NCI-H2227 treated with DMSO at 0.1 percent for 48 hours (cell line): ENCODE measurements at regions not wholly inside any gene's neighbourhood (a gene's known extent, or its start where the extent isn't known, plus 50 kb on each side); places are given as distances from the start of the nearest gene placed in this dataset.

ENCODE experiments used
- DNase-seq: peaks from one replicate; lab custom pipeline; 2025; lab: John Stamatoyannopoulos, UW

GRCh38 chr18:74023220-74023619 is 124.4 kb downstream of the FBXO15 start:
- no peak for DNase-seq

DNA sequence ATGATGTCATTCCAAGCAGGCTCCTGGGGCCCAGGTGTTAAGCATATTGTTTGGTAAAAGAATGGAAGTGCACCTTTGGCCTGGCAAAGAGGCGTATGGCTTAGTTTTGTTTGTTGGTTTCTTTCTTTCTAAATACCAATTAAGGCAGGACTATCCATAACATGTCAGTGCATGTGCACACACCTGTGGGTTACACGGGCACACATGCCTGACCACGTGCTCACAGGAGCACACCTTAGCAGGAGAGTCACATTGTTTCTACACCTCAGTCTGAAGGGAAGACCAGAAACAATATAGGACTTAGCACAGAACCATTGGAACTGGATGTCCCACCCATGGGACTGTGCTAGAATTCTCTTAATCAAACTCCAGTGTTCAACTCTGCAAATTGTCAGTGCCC is 127.8 kb downstream of the FBXO15 start:
- no peak for DNase-seq

- DNase-seq = no peak
Observed at GRCh38 chr18:74013955-74014354, 133.7 kb downstream of the FBXO15 start.

DNA sequence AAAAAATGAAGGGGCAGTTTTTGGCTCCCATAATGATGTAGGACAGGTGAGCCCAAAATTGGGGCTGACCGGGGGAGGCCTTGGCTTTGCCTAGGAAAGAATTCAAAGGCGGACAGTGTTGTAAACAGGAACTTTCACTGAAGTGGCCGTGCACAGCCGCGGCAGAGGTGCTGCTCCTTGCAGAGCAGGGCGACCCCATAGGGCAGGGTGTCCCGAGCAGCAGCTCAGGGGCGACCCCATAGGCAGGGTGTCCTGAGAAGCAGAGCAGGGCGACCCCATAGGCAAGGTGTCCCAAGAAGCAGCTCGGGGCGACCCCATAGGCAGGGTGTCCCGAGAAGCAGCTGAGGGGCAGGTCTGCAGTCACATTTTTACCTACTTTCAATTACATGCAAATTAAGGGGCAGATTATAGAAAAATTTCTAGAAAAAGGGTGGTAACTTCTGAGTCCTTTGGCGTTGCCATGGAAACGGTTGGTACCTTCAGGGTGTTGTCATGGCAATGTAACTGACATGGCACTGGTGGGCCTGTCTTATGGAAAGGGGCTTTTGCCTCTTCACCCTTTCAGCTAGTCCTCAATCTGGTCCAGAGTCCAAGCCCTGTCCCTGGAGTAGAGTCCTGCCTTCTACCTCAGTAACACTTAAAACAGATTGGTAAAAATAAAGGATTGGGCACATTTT is 134.5 kb downstream of the FBXO15 start:
- no peak for DNase-seq

DNA sequence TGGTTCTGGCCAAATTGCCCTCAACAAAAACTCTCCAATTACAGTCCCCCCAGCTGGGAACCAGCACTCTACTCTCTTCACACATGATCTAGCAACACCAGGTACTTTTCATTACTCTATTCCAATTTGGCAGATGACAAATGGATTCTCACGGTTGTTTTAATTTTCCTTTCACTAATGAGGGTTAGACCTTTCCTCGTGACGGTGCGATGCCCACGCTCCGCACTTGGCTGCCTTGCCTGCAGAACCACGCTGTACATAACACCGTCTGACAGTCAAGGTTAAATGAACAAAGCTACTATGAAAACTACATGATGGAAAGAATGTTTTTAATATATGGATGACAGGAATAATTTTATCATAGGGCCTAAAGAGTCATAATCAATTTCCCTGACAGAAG is 141.5 kb downstream of the FBXO15 start:
- no peak for DNase-seq

GRCh38 chr18:74005320-74006109 is 142.1 kb downstream of the FBXO15 start:
- DNase-seq = no peak

DNA sequence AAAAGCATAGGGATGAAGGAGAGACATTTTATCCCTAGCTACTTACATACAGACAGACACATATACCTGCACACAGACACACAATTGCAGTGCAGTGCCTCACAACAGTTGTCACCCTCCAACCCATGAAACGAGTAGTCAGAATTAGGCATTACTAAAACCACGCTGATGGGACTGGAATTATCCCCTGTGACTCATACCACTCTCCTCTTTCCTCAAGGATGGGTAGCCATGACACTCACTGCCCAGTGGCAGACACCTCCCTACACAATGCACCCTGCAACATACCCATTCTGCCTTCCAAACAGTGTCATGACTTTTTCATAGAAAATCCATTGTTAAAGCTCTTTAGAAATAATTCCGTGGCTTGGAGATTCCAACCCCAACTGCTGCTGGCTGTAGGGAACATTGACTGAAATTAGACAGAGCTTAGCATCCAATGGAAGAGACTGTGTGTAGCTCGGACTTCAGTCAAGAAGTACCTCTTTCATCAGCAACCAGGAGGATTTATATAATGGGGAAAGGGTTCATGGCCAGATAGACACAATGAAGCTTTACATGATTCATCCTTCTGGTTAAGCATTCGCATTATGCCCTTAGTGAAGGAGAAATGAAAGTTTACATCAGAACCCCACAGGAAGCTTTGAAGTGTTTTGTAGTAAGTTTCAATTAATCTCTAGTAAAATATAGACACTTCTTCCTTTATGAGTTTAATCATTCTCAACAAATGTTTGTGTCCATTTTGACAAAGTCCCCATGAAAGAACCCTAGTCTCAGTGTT is 155.2 kb downstream of the FBXO15 start:
- no peak for DNase-seq

DNA sequence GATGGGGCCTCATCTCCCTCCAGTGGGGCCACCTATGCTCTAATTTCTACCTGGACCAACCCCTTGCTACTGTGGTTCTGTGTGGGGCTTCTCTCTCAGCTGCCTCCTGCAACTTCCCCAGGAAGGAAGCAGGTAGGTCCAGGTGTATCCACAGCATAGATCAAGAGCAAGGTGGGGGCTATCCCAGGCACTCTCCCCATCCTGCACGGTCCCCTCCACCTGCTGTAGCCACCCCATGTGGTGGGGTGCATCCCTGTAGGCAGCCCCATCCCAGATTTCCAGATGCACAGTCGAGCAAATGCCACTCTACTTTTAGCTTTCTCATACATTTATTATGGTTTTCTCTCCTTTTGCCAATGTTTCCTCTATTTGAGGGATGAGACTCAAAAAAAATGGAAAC is 156.1 kb downstream of the FBXO15 start:
- no peak for DNase-seq

GRCh38 chr18:73990258-73990657 is 157.4 kb downstream of the FBXO15 start:
- DNase-seq = no peak

DNA sequence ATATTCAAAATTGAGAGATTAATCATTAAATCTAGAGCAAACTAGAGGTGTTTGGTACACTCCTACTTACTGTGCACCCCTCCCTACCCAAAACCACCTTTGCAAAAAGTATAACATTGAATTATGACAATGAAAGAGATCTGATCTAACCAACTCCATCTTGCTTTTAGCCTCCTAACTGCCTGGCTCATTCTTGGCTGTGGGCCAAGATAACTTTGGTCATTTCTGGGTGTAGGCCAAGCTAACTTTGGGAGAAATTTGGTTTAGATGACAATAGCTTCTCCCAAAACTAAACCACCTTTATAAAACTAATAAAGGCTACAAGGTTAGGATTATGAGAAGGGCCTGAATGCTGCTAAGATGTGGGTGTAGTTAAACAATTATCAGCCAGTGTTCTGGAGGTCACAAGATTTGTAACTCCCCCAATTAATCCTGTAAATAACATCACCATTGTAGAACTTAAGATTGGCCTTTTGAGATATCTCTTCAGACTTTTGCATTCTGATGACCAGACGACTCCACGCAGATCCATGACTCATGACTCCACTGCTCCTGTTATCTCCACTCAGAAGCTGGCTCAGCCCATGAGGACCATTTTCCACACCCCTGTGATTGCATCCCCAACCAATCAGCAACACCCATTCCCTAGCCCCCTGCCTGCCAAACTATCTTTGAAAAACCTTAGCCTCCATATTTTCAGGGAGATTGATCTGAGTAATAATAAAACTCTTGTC is 160.2 kb downstream of the FBXO15 start:
- DNase-seq = no peak

DNA sequence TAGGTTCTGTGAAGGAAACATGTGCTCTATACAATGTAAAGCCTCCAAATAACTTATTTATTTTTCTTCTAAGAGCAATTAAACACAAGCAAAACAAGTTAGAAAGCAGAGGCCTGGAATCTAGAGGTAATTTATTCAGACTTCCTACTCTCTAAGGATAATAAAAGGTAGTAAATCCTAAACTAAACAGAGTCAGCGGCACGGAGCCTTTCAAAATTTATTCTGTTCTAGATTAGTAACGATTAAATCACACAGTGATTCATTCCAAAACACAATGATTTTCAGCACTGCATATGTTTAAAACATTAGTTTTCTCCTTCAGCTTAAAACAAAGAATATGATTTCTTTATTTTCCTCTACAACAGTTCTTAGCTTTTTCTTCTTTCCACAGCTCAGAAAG is 160.9 kb downstream of the FBXO15 start:
- DNase-seq = no peak

- no peak for DNase-seq
Observed at GRCh38 chr18:73985855-73986625, 161.6 kb downstream of the FBXO15 start.

DNA sequence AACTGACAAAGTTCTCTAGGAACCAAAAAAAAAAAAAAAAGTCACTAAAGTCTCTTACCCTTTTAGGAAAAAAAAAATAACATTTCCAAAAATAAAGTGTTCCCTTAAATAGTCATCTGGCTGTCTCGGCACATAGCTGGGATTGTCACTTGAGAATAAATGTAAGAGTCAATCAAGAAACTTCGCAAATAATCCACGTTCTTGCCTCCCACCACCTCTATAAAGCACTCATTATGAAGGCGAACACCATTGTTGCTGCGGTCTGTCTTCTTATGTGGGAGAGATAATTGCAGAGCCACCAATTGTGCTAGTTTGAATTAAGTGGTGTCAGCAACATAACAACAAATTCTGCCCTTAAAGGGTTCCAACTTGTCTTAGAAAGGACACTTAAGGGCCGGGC is 163.7 kb downstream of the FBXO15 start:
- no peak for DNase-seq

DNA sequence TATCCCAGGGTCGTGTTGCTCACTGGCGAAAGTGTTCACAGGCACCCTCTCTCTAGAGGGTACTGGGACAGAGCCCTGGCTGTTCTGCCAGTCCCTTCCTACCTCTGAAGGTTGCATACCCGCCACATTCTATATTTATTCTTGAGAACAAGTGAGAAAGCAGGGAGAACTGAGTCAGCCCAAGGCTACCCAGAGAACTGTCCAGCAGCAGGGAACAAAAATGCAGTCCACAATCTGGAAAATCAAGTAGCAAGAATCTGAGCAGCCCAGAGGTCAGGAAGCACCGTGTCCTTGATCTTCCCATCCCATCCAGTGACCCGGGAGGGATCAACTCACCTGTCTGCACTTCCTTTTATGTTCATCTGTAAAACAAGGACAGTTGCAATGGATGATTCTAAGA is 164.1 kb downstream of the FBXO15 start:
- no peak for DNase-seq

GRCh38 chr18:73981796-73982195 is 165.8 kb downstream of the FBXO15 start:
- no peak for DNase-seq

DNA sequence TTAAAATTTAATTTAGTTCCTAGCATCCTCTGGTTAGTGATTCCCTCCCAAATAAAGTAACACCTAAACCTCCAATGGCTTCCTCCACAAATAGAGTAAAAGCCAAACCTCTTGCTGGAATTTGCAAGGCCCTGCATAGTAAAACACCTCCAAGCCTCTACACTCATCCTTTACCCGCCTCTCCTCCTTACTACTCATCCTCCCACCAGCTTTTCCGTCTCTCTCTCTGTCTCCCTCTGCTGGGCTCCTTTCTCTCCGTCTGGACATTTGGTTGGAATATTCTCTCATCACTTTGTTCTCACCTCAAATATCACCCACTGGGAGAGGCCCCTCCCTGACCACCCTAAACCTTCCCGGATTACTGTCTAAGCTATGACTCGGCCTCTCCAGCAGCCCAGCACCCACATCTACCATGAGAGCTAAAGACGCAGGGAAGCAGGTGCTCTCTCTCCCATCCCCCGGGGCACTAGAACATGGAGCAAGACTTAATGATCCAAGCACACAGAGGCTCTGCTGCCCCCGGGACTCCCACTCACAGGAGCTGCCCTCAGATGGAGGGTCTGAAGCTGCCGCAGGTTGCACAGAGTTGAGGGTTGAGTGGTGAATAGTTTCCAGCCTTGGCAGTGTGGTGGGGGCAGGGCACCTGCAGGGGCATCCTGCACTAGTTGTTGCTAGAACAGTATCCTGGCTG is 167.2 kb downstream of the FBXO15 start:
- DNase-seq = no peak

DNA sequence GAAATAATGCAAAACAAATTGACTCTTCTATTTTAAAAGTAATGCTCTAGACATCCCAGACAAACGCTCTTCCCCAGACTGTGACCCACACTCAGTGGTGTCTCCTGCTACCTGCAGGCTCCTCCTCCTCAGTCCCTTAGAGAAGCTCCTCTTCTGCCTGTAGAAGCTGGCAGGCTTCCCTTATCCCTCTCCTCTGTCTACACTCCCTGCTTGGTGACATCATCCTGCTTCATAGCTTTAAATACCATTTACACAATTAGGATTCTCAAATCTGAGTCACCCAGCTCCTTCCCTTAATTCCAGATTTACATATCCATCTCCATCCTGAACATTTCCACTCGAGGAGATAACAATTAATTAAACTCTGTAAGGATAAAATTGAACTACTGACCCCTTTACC is 167.9 kb downstream of the FBXO15 start:
- DNase-seq = no peak

DNA sequence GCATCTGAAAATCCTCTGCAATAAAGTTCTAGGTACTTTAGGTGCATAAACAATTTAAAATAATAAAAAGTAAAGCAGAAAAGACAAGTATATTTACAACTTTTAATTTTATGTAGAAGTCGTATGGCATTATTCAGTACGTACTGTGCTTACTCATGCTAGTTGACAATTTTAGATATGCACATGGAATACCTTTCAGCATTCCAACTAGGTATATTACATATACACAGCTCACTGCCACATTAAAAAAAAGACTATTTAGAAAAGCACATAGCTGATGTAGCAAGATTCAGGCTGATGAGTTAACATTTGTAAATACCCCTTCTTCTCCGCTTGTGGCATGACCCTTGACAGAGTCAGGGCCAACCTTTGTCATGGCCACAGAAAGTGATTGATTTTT is 171.2 kb downstream of the FBXO15 start:
- DNase-seq = no peak

DNA sequence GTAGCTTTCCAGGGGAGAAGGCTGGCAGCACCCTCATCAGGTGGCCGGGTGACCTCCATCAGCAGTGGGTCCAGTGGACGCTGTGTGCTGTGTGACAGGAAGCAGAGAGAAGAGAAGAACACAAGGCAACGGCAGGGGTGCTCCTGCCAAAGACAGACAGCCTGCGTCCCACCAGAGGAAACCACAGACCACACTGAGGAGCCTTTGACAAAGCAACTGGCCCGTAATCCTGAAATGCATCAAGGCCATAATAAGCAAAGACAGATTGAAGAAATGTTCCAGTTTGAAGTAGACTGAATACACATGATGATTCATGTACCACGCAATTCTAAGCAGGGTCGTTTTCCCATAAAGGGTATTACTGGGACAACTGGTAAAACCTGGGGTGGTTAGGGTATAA is 172.4 kb downstream of the FBXO15 start:
- DNase-seq = no peak

GRCh38 chr18:73973972-73974371 is 173.7 kb downstream of the FBXO15 start:
- DNase-seq = no peak

DNA sequence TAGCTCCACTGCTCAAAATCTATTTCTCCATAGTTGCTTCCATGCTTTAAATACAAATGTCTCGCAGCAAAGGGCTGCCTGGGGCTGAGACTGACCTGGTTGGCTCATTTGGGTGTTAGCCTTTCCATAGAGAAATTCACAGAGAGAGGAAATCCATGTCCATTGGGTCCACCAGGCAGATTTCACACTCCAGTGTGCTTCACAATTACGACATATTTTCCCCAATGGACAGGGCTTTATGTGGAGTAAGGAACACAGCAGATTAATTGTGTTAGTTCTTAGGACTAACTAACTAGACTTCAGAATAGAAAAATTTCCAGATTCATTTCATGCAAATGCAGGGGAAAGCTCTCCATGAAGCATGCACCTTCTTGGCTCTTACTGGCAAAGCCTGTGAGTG is 180.7 kb downstream of the FBXO15 start:
- no peak for DNase-seq
